Smooth muscle cell (in vitro differentiated cells): ENCODE measurements at regions not wholly inside any gene's neighbourhood (a gene's known extent, or its start where the extent isn't known, plus 50 kb on each side); places are given as distances from the start of the nearest gene placed in this dataset.
"Not testable (repeated sequence)": the region's sequence is repeated elsewhere in the genome, so short reads cannot be mapped to it uniquely, and the experiment has no call there.

Source experiments
- DNase-seq: peaks from one replicate; lab custom pipeline; 2025; ENCODE audit not compliant: unreplicated experiment; lab: John Stamatoyannopoulos, UW
- H2AFZ ChIP-seq: fragments of 200-600 bp; sonication (generic); 2 replicates; pipeline ENCODE4 v1.6.0; 2016; ENCODE audit warnings: antibody characterized with exemption, low read depth, mild to moderate bottlenecking
- H3F3A ChIP-seq: fragments of 200-600 bp; sonication (generic); 2 replicates; pipeline ENCODE4 v1.6.0; 2017; ENCODE audit warnings: antibody characterized with exemption, low read depth
- H3K27ac ChIP-seq: fragments of 200-600 bp; sonication (generic); 2 replicates; pipeline ENCODE4 v1.5.1; 2016; ENCODE audit warnings: low read depth, mild to moderate bottlenecking
- H3K27me3 ChIP-seq: fragments of 200-600 bp; sonication (generic); 2 replicates; pipeline ENCODE4 v1.6.1; 2016; ENCODE audit warnings: low read depth, mild to moderate bottlenecking
- H3K36me3 ChIP-seq: fragments of 200-600 bp; sonication (generic); 2 replicates; pipeline ENCODE4 v1.5.1; 2016; ENCODE audit warnings: low read depth
- H3K4me1 ChIP-seq: fragments of 200-600 bp; sonication (generic); 2 replicates; pipeline ENCODE4 v1.5.1; 2016; ENCODE audit warnings: low read depth
- H3K4me2 ChIP-seq: fragments of 200-600 bp; sonication (generic); 2 replicates; pipeline ENCODE4 v1.6.0; 2016; ENCODE audit warnings: mild to moderate bottlenecking
- H3K4me3 ChIP-seq: fragments of 200-600 bp; sonication (generic); 2 replicates; pipeline ENCODE4 v1.5.1; 2016; ENCODE audit warnings: mild to moderate bottlenecking
- H3K79me2 ChIP-seq: fragments of 200-600 bp; sonication (generic); 2 replicates; pipeline ENCODE4 v1.6.0; 2016; ENCODE audit warnings: low read depth, mild to moderate bottlenecking
- H3K9ac ChIP-seq: fragments of 200-600 bp; sonication (generic); 2 replicates; pipeline ENCODE4 v1.6.0; 2016; ENCODE audit warnings: low read depth
- H3K9me3 ChIP-seq: fragments of 200-600 bp; sonication (generic); replicated peaks from 2 replicates; pipeline ENCODE4 v1.5.1; 2016; ENCODE audit warnings: low read depth
- H4K20me1 ChIP-seq: fragments of 200-600 bp; sonication (generic); 2 replicates; pipeline ENCODE4 v1.6.0; 2016; ENCODE audit warnings: low read depth
- CTCF ChIP-seq: fragments of 200-600 bp; sonication (generic); IDR thresholded peaks from 2 replicates; pipeline ENCODE4 v1.5.1; 2017; ENCODE audit warnings: borderline replicate concordance, mild to moderate bottlenecking, antibody characterized with exemption; ENCODE audit not compliant: insufficient read depth, poor library complexity, severe bottlenecking
- WGBS: methylation state at CpG from one replicate; pipeline ENCODE4 v1.1.7; 2016; ENCODE audit warnings: low lambda C conversion rate; 5-methylcytosine and 5-hydroxymethylcytosine counted together

- no peaks in the 10 kb centered on the region for H3K36me3 ChIP-seq
- H3K4me2 ChIP-seq, result no peak overlapping the region
- H3K9ac ChIP-seq, result no peak overlapping the region
- H3K4me1 ChIP-seq, result no peaks in the 10 kb centered on the region
- no peak for TF ChIP-seq CTCF
- no peaks in the 10 kb centered on the region for H3K9me3 ChIP-seq
- H3K27me3 ChIP-seq, result no peaks in the 10 kb centered on the region
- no peaks in the 10 kb centered on the region for H3K79me2 ChIP-seq
- no peaks in the 10 kb centered on the region for H3F3A ChIP-seq
- H4K20me1 ChIP-seq, result no peaks in the 10 kb centered on the region
- DNase-seq, result no peak
- H2AFZ ChIP-seq, result no peak overlapping the region
- no peak overlapping the region for H3K4me3 ChIP-seq
- no peak overlapping the region for H3K27ac ChIP-seq
These were observed 1521.3 kb downstream of the REEP3 start for GRCh38 chr10:65042496-65042895.

- H3K4me3 ChIP-seq, result no peak overlapping the region
- TF ChIP-seq CTCF, result no peak
- H2AFZ ChIP-seq, result no peak overlapping the region
- no peaks in the 10 kb centered on the region for H3K9me3 ChIP-seq
- no peaks in the 10 kb centered on the region for H3K4me1 ChIP-seq
- no peaks in the 10 kb centered on the region for H3K36me3 ChIP-seq
- no peaks in the 10 kb centered on the region for H4K20me1 ChIP-seq
- H3F3A ChIP-seq, result no peaks in the 10 kb centered on the region
- no peaks in the 10 kb centered on the region for H3K79me2 ChIP-seq
- H3K27ac ChIP-seq, result no peak overlapping the region
- no peak overlapping the region for H3K4me2 ChIP-seq
- no peaks in the 10 kb centered on the region for H3K27me3 ChIP-seq
- WGBS, result 82% methylated on average over 1 of the region's 1 CpG
- DNase-seq, result no peak
- no peak overlapping the region for H3K9ac ChIP-seq
These were observed 1525.6 kb downstream of the REEP3 start for GRCh38 chr10:65046831-65047230.

GRCh38 chr10:65052111-65052510, 1530.9 kb downstream of the REEP3 start:
- H3K27ac ChIP-seq, H3K36me3 ChIP-seq, H3K79me2 ChIP-seq, H3K9me3 ChIP-seq, H3K27me3 ChIP-seq, DNase-seq, H4K20me1 ChIP-seq, H3K9ac ChIP-seq, H3K4me3 ChIP-seq, H3F3A ChIP-seq, H3K4me1 ChIP-seq, H3K4me2 ChIP-seq, H2AFZ ChIP-seq: not testable (repeated sequence)
- WGBS, result 94% methylated on average over 12 of the region's 22 CpGs

GRCh38 chr10:65053397-65053796, 1532.2 kb downstream of the REEP3 start:
- H3K4me2 ChIP-seq, H3K79me2 ChIP-seq, H3K4me3 ChIP-seq, H3K27me3 ChIP-seq, DNase-seq, H3F3A ChIP-seq, H3K4me1 ChIP-seq, H4K20me1 ChIP-seq, H2AFZ ChIP-seq, H3K36me3 ChIP-seq, H3K9ac ChIP-seq, H3K27ac ChIP-seq, H3K9me3 ChIP-seq: not testable (repeated sequence)
- WGBS, result 97% methylated on average over 9 of the region's 18 CpGs

- not testable (repeated sequence) for H3K4me1 ChIP-seq, H3K9ac ChIP-seq, H3F3A ChIP-seq, H3K27ac ChIP-seq, H3K4me3 ChIP-seq, H4K20me1 ChIP-seq, H3K9me3 ChIP-seq, H3K4me2 ChIP-seq, DNase-seq, H3K79me2 ChIP-seq, H3K27me3 ChIP-seq, H2AFZ ChIP-seq, H3K36me3 ChIP-seq
- WGBS, result 95% methylated on average over 30 of the region's 46 CpGs
These were observed 1532.7 kb downstream of the REEP3 start for GRCh38 chr10:65053831-65054351.

GRCh38 chr10:65054701-65055100, 1533.5 kb downstream of the REEP3 start:
- H3K79me2 ChIP-seq, H3K4me1 ChIP-seq, H3F3A ChIP-seq, H4K20me1 ChIP-seq, H3K9me3 ChIP-seq, H3K27me3 ChIP-seq, H3K36me3 ChIP-seq, H2AFZ ChIP-seq, H3K4me3 ChIP-seq, H3K4me2 ChIP-seq, H3K9ac ChIP-seq, DNase-seq, H3K27ac ChIP-seq: not testable (repeated sequence)
- WGBS, result 97% methylated on average over 12 of the region's 12 CpGs
